Endothelial cell (in vitro differentiated cells): ENCODE measurements at regions not wholly inside any gene's neighbourhood (a gene's known extent, or its start where the extent isn't known, plus 50 kb on each side); places are given as distances from the start of the nearest gene placed in this dataset.

Source experiments
- DNase-seq: peaks from one replicate; pipeline ENCODE4 v3.0.0; 2021; ENCODE audit warnings: low spot score
- H3K27ac Mint-ChIP-seq: one replicate; pipeline ENCODE4 v1.8.0; 2021; ENCODE audit warnings: mixed read lengths, inconsistent platforms; ENCODE audit not compliant: unreplicated experiment
- H3K27me3 Mint-ChIP-seq: one replicate; pipeline ENCODE4 v1.8.0; 2021; ENCODE audit warnings: mild to moderate bottlenecking, moderate library complexity, mixed read lengths, inconsistent platforms; ENCODE audit not compliant: unreplicated experiment
- H3K36me3 Mint-ChIP-seq: one replicate; pipeline ENCODE4 v1.8.0; 2021; ENCODE audit warnings: mild to moderate bottlenecking, low read depth, mixed read lengths, inconsistent platforms; ENCODE audit not compliant: unreplicated experiment
- H3K4me1 Mint-ChIP-seq: one replicate; pipeline ENCODE4 v1.8.0; 2021; ENCODE audit warnings: mild to moderate bottlenecking, mixed read lengths, inconsistent platforms; ENCODE audit not compliant: unreplicated experiment
- H3K4me3 Mint-ChIP-seq: one replicate; pipeline ENCODE4 v1.8.0; 2021; ENCODE audit warnings: mild to moderate bottlenecking, mixed read lengths, inconsistent platforms; ENCODE audit not compliant: unreplicated experiment
- H3K9me3 Mint-ChIP-seq: one replicate; pipeline ENCODE4 v1.8.0; 2021; ENCODE audit warnings: mixed read lengths, inconsistent platforms; ENCODE audit not compliant: unreplicated experiment
- TF ChIP-seq, protein P1 (sequence below): fragments of 200-600 bp; sonication (generic); IDR thresholded peaks from one replicate; pipeline ENCODE4 v1.5.0; 2021; ENCODE audit warnings: antibody characterized with exemption; ENCODE audit not compliant: unreplicated experiment

DNA sequence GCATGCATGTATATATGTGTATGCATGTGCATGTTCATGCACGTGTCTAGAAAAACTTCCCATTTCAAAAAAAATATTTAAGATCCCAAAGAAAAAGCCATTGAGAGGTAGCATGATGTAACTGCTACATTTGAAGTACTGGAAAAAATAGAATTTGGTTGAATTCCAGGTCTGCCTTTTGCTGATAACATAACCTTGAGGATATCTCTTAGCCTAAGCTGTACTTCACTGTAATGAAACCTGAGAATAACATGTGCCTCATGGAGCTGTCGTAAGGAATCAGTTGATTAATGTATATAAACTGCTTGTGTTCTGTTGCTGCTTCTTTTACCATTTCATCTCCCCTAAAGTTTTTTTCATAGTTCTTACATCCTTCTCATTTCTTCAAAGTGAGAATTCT, 351.8 kb downstream of the GRIA2 start:
- Mint-ChIP-seq H3K9me3 (no peaks in the 10 kb centered on the region), H3K4me3 (no peak overlapping the region), H3K27me3 (no peaks in the 10 kb centered on the region), H3K36me3 (no peaks in the 10 kb centered on the region), H3K4me1 (no peaks in the 10 kb centered on the region), H3K27ac (no peak overlapping the region)
- DNase-seq = no peak
- TF ChIP-seq, protein P1, sequence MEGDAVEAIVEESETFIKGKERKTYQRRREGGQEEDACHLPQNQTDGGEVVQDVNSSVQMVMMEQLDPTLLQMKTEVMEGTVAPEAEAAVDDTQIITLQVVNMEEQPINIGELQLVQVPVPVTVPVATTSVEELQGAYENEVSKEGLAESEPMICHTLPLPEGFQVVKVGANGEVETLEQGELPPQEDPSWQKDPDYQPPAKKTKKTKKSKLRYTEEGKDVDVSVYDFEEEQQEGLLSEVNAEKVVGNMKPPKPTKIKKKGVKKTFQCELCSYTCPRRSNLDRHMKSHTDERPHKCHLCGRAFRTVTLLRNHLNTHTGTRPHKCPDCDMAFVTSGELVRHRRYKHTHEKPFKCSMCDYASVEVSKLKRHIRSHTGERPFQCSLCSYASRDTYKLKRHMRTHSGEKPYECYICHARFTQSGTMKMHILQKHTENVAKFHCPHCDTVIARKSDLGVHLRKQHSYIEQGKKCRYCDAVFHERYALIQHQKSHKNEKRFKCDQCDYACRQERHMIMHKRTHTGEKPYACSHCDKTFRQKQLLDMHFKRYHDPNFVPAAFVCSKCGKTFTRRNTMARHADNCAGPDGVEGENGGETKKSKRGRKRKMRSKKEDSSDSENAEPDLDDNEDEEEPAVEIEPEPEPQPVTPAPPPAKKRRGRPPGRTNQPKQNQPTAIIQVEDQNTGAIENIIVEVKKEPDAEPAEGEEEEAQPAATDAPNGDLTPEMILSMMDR = no peak

DNA sequence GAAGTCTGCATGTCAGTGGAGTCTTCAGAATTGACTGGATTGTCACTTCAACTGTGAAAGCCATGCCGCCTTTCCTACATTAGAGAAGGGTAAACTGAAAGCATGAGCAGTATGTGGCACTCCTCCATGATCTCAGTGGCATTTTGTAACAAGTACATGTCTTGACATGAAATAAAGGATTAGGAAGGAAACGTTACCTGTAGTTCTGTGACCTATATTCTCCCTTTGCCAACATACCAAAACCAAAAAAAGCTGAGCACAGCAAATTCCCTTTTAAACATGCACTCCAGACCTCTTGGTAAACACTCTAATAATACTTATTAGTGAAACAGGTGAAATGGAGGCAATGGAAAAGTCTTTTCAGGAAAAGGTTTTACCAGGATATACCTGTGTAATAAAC, 344.2 kb downstream of the GRIA2 start:
- Mint-ChIP-seq H3K27ac (no peak overlapping the region), H3K4me3 (no peak overlapping the region), H3K4me1 (no peaks in the 10 kb centered on the region), H3K27me3 (peaks cover 3% of the 10 kb centered on the region), H3K9me3 (no peaks in the 10 kb centered on the region), H3K36me3 (no peaks in the 10 kb centered on the region)
- DNase-seq = no peak
- TF ChIP-seq, protein P1 = no peak

DNA sequence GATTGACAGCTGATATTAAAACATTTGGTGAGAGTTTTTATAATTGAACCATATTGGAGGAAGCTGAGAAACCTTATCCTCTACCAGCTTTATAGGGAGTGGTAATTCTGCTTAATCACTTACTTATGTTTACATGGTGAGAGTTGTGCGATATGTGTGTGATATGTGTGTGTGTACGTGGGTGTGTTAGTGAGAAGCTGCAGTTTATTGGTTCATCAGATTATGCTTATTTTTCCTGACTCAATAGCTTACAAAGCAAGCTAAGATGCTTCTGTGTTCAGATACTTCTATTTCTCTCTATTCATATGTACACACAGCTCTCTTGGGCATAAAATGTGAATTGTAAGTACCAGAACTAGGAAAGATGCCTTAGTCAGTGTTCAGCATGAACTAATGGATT, 343.7 kb downstream of the GRIA2 start:
- no peak overlapping the region for H3K27ac Mint-ChIP-seq
- peaks cover 3% of the 10 kb centered on the region for H3K27me3 Mint-ChIP-seq
- no peaks in the 10 kb centered on the region for H3K4me1 Mint-ChIP-seq
- TF ChIP-seq, protein P1 = no peak
- H3K36me3 Mint-ChIP-seq = no peaks in the 10 kb centered on the region
- H3K4me3 Mint-ChIP-seq = no peak overlapping the region
- DNase-seq = no peak
- H3K9me3 Mint-ChIP-seq = no peaks in the 10 kb centered on the region

DNA sequence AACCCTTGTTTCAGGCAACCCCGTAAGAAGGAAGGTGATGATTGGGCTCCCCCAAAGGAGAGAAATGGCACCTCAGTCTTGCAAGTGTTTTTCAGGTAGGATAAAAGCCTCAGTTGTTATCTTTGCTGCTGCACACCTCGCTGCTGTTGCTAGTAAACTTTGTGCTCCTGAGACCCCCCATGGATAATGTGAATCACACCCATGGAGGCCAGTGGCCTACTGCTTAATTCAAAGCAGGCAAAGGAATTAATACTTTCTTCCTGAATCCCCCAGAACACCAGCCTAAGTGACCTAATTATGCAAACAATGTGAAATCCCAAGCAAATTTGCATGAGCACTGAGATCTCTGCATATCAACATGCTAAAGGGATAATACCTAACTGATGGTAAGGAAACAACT, 337.5 kb downstream of the GRIA2 start:
- TF ChIP-seq, protein P1 = no peak
- no peak overlapping the region for H3K27ac Mint-ChIP-seq
- H3K36me3 Mint-ChIP-seq = no peaks in the 10 kb centered on the region
- no peaks in the 10 kb centered on the region for H3K4me1 Mint-ChIP-seq
- H3K4me3 Mint-ChIP-seq = no peak overlapping the region
- DNase-seq = no peak
- peaks cover 3% of the 10 kb centered on the region for H3K27me3 Mint-ChIP-seq
- no peaks in the 10 kb centered on the region for H3K9me3 Mint-ChIP-seq

DNA sequence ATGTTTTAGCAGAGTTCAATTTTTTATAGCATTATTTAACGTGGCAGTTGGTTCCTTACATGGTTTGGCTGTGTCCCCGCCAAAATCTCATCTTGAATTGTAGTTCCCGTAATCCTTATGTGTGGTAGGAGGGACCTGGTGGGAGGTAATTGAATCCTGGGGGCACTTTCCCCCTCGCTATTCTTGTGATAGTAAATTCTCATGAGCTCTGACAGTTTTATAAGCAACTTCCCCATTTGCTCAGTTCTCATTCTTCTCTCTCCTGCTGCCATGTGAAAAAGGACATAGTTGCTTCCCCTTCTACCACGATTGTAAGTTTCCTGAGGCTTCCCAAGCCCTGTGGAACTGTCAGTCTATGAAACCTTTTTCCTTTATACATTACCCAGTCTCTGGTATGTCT, 329.5 kb downstream of the GRIA2 start:
- Mint-ChIP-seq H3K4me1 (no peaks in the 10 kb centered on the region), H3K27me3 (no peaks in the 10 kb centered on the region), H3K36me3 (no peaks in the 10 kb centered on the region), H3K27ac (no peak overlapping the region), H3K4me3 (no peak overlapping the region), H3K9me3 (no peaks in the 10 kb centered on the region)
- TF ChIP-seq, protein P1 = no peak
- no peak for DNase-seq
